ENCODE measurements at regions not wholly inside any gene's neighbourhood (a gene's known extent, or its start where the extent isn't known, plus 50 kb on each side); places are given as distances from the start of the nearest gene placed in this dataset.

DNA sequence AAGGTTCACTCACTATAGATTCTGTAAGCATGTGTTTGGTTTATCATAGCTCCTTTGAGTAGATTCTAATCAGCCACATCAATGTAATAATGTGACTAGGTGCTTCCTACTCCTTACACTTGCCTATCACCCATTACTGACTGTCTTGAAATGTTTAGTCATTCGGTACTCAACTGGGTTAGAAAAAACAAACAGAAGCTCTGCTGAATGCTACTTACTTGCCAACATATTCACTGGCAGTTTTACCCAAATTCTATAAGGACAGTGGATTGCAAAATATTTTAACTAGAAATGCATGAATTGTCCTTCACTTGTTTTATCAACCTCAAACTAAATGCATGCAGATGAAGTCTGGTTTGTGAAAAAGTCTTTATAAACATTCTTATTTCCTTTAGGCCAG lies 352.1 kb upstream of the ALCAM start:
- Histone ChIP-seq H3K9ac (ENCODE audit: low read length) (no peak overlapping the region), H3K4me3 (ENCODE audit: low read length) (no peak overlapping the region)

DNA sequence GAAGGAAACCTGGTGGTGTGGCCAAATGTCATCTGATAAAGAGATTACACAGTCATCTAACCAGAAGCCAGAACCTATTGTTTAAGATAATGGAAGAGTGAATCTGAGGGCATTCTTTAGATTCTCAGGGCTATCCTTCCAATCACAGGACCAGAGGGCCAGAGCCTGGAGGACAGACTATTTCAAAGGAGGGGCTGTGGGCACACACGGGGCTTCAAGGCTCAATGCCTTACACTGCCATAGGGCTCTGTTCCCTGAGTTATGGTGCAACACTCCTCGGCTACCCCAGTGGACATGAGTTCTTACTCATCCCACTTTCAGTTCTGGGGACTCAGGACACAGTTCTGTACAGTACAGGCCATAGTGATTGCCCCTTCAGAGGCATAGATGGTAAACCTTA lies 343.9 kb upstream of the ALCAM start:
- Histone ChIP-seq H3K9me3 (ENCODE audit: control insufficient read depth, low read length) (no peaks in the 10 kb centered on the region), H3K36me3 (ENCODE audit: control insufficient read depth, insufficient read depth, low read length) (no peaks in the 10 kb centered on the region), H3K27me3 (ENCODE audit: control insufficient read depth, insufficient read depth, low read length) (no peaks in the 10 kb centered on the region)

More for the DNA sequence above, 352.1 kb upstream of the ALCAM start:
- no peaks in the 10 kb centered on the region for H3K36me3 ChIP-seq (ENCODE audit: control insufficient read depth, insufficient read depth, low read length)
- H3K4me1 ChIP-seq (ENCODE audit: control insufficient read depth, insufficient read depth, low read length) = no peaks in the 10 kb centered on the region
- H3K9me3 ChIP-seq (ENCODE audit: control insufficient read depth, low read length) = no peaks in the 10 kb centered on the region
- H3K27me3 ChIP-seq (ENCODE audit: control insufficient read depth, insufficient read depth, low read length) = no peaks in the 10 kb centered on the region

GRCh38 chr3:105030211-105030610 lies 336.5 kb upstream of the ALCAM start:
- Histone ChIP-seq H3K9ac (ENCODE audit: low read length) (no peak overlapping the region), H3K36me3 (ENCODE audit: control insufficient read depth, insufficient read depth, low read length) (no peaks in the 10 kb centered on the region), H3K9me3 (ENCODE audit: control insufficient read depth, low read length) (no peaks in the 10 kb centered on the region), H3K27me3 (ENCODE audit: control insufficient read depth, insufficient read depth, low read length) (no peaks in the 10 kb centered on the region), H3K4me3 (ENCODE audit: low read length) (no peak overlapping the region), H3K4me1 (ENCODE audit: control insufficient read depth, insufficient read depth, low read length) (peaks cover 6% of the 10 kb centered on the region)

More for the DNA sequence above, 343.9 kb upstream of the ALCAM start:
- Histone ChIP-seq H3K9ac (ENCODE audit: low read length) (no peak overlapping the region), H3K4me1 (ENCODE audit: control insufficient read depth, insufficient read depth, low read length) (no peaks in the 10 kb centered on the region), H3K4me3 (ENCODE audit: low read length) (no peak overlapping the region)

DNA sequence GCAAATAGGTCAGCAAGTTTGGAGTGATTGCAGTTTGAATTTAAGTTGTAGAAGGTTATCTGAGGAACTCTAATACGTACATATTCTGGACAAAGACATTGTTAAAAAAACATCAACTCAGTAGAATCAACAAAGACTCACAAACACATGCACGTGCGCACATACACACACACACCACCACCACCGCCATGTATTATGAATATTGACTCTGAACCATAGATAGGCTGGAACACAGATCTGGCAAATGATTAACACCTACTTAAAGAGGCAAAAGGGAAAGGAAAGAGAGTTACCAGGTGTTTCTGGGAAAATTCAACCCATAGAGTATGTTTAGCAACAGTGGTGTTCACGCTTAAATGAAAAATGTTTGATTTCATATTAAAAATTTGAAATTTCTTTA lies 334.2 kb upstream of the ALCAM start:
- Histone ChIP-seq H3K36me3 (ENCODE audit: control insufficient read depth, insufficient read depth, low read length) (no peaks in the 10 kb centered on the region), H3K9me3 (ENCODE audit: control insufficient read depth, low read length) (no peaks in the 10 kb centered on the region), H3K4me1 (ENCODE audit: control insufficient read depth, insufficient read depth, low read length) (peaks cover 6% of the 10 kb centered on the region), H3K9ac (ENCODE audit: low read length) (no peak overlapping the region), H3K27me3 (ENCODE audit: control insufficient read depth, insufficient read depth, low read length) (no peaks in the 10 kb centered on the region), H3K4me3 (ENCODE audit: low read length) (no peak overlapping the region)

GRCh38 chr3:105033081-105033480 lies 333.6 kb upstream of the ALCAM start:
- H3K4me1 ChIP-seq (ENCODE audit: control insufficient read depth, insufficient read depth, low read length) = peaks cover 6% of the 10 kb centered on the region
- H3K9me3 ChIP-seq (ENCODE audit: control insufficient read depth, low read length) = no peaks in the 10 kb centered on the region
- no peak overlapping the region for H3K9ac ChIP-seq (ENCODE audit: low read length)
- no peaks in the 10 kb centered on the region for H3K36me3 ChIP-seq (ENCODE audit: control insufficient read depth, insufficient read depth, low read length)
- no peaks in the 10 kb centered on the region for H3K27me3 ChIP-seq (ENCODE audit: control insufficient read depth, insufficient read depth, low read length)
- H3K4me3 ChIP-seq (ENCODE audit: low read length) = no peak overlapping the region

GRCh38 chr3:105039004-105039403 lies 327.7 kb upstream of the ALCAM start:
- Histone ChIP-seq H3K4me1 (ENCODE audit: control insufficient read depth, insufficient read depth, low read length) (peaks cover 10% of the 10 kb centered on the region), H3K9me3 (ENCODE audit: control insufficient read depth, low read length) (peaks cover 5% of the 10 kb centered on the region), H3K9ac (ENCODE audit: low read length) (no peak overlapping the region), H3K36me3 (ENCODE audit: control insufficient read depth, insufficient read depth, low read length) (no peaks in the 10 kb centered on the region), H3K27me3 (ENCODE audit: control insufficient read depth, insufficient read depth, low read length) (no peaks in the 10 kb centered on the region), H3K4me3 (ENCODE audit: low read length) (no peak overlapping the region)

GRCh38 chr3:105040026-105040622 lies 326.6 kb upstream of the ALCAM start:
- Histone ChIP-seq H3K4me3 (ENCODE audit: low read length) (no peak overlapping the region), H3K9me3 (ENCODE audit: control insufficient read depth, low read length) (peaks cover 5% of the 10 kb centered on the region), H3K27me3 (ENCODE audit: control insufficient read depth, insufficient read depth, low read length) (no peaks in the 10 kb centered on the region), H3K4me1 (ENCODE audit: control insufficient read depth, insufficient read depth, low read length) (peaks cover 10% of the 10 kb centered on the region), H3K36me3 (ENCODE audit: control insufficient read depth, insufficient read depth, low read length) (no peaks in the 10 kb centered on the region), H3K9ac (ENCODE audit: low read length) (no peak overlapping the region)

- Histone ChIP-seq H3K9me3 (ENCODE audit: control insufficient read depth, low read length) (peaks cover 5% of the 10 kb centered on the region), H3K4me3 (ENCODE audit: low read length) (no peak overlapping the region), H3K9ac (ENCODE audit: low read length) (no peak overlapping the region), H3K27me3 (ENCODE audit: control insufficient read depth, insufficient read depth, low read length) (no peaks in the 10 kb centered on the region), H3K36me3 (ENCODE audit: control insufficient read depth, insufficient read depth, low read length) (no peaks in the 10 kb centered on the region), H3K4me1 (ENCODE audit: control insufficient read depth, insufficient read depth, low read length) (peaks cover 10% of the 10 kb centered on the region)
Observed at GRCh38 chr3:105042586-105042985, 324.1 kb upstream of the ALCAM start.

DNA sequence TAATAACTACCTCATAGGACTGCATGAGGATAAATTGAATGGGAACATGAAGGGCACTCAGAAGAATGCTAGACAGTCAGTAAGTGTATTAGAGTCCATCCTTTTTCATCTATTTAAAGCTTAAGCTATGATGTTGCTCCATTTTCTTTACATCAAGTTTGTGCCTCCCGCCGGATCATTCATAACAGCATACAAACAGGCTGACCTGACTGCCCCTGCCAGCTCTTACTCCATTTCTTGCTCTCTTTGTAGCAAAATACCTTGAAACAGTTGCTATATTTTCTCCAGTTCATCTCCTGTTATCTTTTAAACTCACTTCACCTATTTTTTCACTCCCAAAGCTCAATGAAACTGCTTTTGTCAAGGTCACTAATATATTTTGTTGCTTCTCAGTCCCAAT lies 315.6 kb upstream of the ALCAM start:
- Histone ChIP-seq H3K9ac (ENCODE audit: low read length) (no peak overlapping the region), H3K4me3 (ENCODE audit: low read length) (no peak overlapping the region), H3K9me3 (ENCODE audit: control insufficient read depth, low read length) (no peaks in the 10 kb centered on the region), H3K27me3 (ENCODE audit: control insufficient read depth, insufficient read depth, low read length) (no peaks in the 10 kb centered on the region), H3K36me3 (ENCODE audit: control insufficient read depth, insufficient read depth, low read length) (no peaks in the 10 kb centered on the region), H3K4me1 (ENCODE audit: control insufficient read depth, insufficient read depth, low read length) (no peaks in the 10 kb centered on the region)

- Histone ChIP-seq H3K4me1 (ENCODE audit: control insufficient read depth, insufficient read depth, low read length) (no peaks in the 10 kb centered on the region), H3K27me3 (ENCODE audit: control insufficient read depth, insufficient read depth, low read length) (no peaks in the 10 kb centered on the region), H3K36me3 (ENCODE audit: control insufficient read depth, insufficient read depth, low read length) (no peaks in the 10 kb centered on the region), H3K9me3 (ENCODE audit: control insufficient read depth, low read length) (no peaks in the 10 kb centered on the region), H3K4me3 (ENCODE audit: low read length) (no peak overlapping the region), H3K9ac (ENCODE audit: low read length) (no peak overlapping the region)
Observed at GRCh38 chr3:105051972-105052371, 314.7 kb upstream of the ALCAM start.

DNA sequence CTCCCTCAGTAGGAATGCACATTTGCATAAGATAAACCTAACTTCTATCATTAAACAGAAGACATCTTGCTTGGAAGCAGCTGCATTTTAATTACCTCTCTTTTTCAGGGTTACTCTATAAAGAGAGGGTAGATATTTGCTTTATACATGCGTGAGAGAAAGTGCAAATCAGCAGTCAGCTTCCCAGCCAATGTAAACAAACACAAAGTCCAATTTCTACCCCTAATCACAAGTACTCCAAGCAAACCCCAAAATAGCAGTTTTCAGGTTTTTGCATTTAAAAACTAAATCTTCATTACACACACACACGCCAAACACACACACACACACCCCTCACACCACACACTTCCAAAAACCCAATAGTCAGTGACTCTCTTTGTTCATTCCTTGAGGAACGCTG lies 303.9 kb upstream of the ALCAM start:
- Histone ChIP-seq H3K27me3 (ENCODE audit: control insufficient read depth, insufficient read depth, low read length) (no peaks in the 10 kb centered on the region), H3K36me3 (ENCODE audit: control insufficient read depth, insufficient read depth, low read length) (no peaks in the 10 kb centered on the region), H3K9ac (ENCODE audit: low read length) (no peak overlapping the region), H3K4me1 (ENCODE audit: control insufficient read depth, insufficient read depth, low read length) (peaks cover 6% of the 10 kb centered on the region), H3K9me3 (ENCODE audit: control insufficient read depth, low read length) (no peaks in the 10 kb centered on the region), H3K4me3 (ENCODE audit: low read length) (no peak overlapping the region)

GRCh38 chr3:105065895-105066839 lies 300.5 kb upstream of the ALCAM start:
- Histone ChIP-seq H3K27me3 (ENCODE audit: control insufficient read depth, insufficient read depth, low read length) (no peaks in the 10 kb centered on the region), H3K9ac (ENCODE audit: low read length) (no peak overlapping the region)

More at GRCh38 chr3:105065895-105066839, 300.5 kb upstream of the ALCAM start:
- peaks cover 6% of the 10 kb centered on the region for H3K4me1 ChIP-seq (ENCODE audit: control insufficient read depth, insufficient read depth, low read length)
- H3K36me3 ChIP-seq (ENCODE audit: control insufficient read depth, insufficient read depth, low read length) = no peaks in the 10 kb centered on the region
- H3K9me3 ChIP-seq (ENCODE audit: control insufficient read depth, low read length) = no peaks in the 10 kb centered on the region
- no peak overlapping the region for H3K4me3 ChIP-seq (ENCODE audit: low read length)
